IPS-18c (cell line): ENCODE measurements at regions not wholly inside any gene's neighbourhood (a gene's known extent, or its start where the extent isn't known, plus 50 kb on each side); places are given as distances from the start of the nearest gene placed in this dataset.

Experiments
- H3K4me3 ChIP-seq: 2 replicates; pipeline ENCODE4 v1.7.0; 2013; ENCODE audit warnings: low read depth, mild to moderate bottlenecking, low read length, moderate library complexity; ENCODE audit not compliant: insufficient read depth
- H3K9me3 ChIP-seq: one replicate; pipeline ENCODE4 v1.6.1; 2013; ENCODE audit warnings: mild to moderate bottlenecking, low read length, moderate library complexity; ENCODE audit not compliant: control insufficient read depth, insufficient read depth

DNA sequence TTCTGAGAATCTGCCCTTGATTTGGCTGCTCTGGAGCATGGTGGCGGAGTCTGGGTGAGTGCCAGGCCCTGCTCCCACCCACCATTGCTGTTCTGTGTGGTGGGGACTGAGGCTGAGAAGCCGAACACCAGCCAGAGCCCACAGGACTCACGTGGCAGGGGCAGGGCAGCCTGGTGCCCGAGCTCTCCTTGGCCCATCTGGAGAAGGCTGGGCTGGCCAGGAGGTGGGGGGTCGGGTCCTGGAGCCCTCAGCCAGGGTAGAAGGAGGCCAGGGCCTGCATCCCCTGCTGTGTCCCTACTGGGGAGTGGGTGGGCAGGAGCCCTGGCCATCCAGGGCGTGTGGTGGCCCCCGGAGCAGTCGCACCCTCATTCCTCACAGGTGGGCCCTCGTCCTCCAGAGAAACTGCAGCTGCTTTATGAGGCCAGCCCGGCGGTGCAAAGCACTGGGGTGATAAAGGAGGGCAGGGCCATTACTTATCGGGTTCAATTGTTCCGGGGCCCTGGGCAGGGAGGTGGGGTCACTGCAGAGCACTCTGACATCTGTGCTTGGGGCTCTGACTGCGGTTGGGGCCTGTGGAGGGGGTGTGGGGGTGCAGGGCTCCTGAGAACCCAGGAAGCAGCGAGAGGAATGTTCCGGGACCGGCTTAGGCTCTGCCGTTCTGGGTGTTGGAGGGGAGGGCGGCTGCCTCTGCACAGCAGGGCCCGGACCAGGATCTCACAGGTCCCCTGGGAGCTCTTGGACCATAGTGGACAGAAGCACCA lies 217.5 kb upstream of the C14orf180 start:
- no peak overlapping the region for H3K4me3 ChIP-seq
- H3K9me3 ChIP-seq = peaks cover 2% of the 10 kb centered on the region

GRCh38 chr14:104362761-104363605 lies 216.6 kb upstream of the C14orf180 start:
- Histone ChIP-seq H3K4me3 (no peak overlapping the region), H3K9me3 (peaks cover 4% of the 10 kb centered on the region)

- Histone ChIP-seq H3K4me3 (no peak overlapping the region), H3K9me3 (peaks cover 4% of the 10 kb centered on the region)
These were observed 215.4 kb upstream of the C14orf180 start for GRCh38 chr14:104363891-104364760.

DNA sequence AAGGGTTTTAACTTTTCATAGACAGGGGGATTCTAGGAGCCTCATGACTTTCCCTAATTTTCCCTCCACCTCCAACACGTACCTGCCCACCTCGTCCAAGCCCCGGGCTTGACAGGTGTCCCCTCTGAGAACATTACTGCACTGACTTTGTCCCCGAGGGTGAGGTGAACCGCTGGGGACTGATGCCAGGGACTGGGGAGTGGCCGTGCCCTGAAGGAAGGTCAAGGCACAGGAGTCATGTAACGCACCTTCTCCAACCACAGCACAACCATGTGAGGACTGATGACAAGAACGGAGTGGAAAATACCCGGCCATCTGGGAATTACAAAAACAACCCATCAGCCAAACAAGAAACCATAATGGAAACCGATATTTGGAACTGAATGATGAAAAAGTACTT lies 214.7 kb upstream of the C14orf180 start:
- no peak overlapping the region for H3K4me3 ChIP-seq
- peaks cover 4% of the 10 kb centered on the region for H3K9me3 ChIP-seq

GRCh38 chr14:104366931-104367865 lies 212.4 kb upstream of the C14orf180 start:
- H3K9me3 ChIP-seq = peaks cover 4% of the 10 kb centered on the region
- no peak overlapping the region for H3K4me3 ChIP-seq

DNA sequence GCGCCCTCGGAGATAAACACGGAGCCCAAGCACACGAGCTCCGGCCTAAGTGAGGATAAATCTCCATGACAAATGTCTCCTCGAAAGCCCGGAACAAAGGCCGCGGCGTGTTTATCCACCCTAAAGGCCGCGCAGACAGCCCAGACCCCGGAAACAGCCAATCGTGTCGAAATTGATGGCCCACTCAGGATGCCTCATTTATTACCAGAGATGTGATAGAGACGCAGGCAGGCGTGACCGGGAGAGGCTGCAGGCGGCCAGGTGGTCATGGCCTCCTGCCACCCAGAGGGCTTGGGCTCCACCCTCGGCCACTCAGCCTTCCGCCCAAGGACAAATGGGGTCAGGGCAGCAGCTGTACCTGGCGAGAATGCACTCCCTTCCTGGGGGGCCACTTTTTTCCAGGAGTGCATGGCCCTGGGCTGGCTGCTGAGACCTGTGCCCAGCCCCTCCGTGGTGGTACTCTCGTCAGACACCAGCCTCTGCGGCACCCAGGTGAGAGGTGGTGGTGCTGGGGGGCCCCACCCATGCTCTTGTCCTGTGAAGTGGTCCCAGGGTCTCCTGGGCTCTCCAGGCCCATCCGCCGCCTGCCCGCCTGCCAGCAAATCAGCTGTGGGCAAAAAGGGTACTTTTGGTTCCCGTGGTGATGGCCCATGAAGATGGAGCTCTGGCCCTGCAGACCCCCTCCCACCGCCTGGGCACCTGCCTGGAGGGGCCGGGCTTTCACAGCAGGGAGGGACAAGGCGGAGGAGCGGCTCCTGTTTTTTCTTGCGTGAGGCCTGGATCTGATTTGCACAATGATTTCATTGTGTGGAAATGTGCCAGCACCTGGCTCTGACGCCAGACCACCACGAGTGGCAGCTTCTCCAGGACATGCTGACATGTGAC lies 211.5 kb upstream of the C14orf180 start:
- Histone ChIP-seq H3K4me3 (no peak overlapping the region), H3K9me3 (peaks cover 4% of the 10 kb centered on the region)

DNA sequence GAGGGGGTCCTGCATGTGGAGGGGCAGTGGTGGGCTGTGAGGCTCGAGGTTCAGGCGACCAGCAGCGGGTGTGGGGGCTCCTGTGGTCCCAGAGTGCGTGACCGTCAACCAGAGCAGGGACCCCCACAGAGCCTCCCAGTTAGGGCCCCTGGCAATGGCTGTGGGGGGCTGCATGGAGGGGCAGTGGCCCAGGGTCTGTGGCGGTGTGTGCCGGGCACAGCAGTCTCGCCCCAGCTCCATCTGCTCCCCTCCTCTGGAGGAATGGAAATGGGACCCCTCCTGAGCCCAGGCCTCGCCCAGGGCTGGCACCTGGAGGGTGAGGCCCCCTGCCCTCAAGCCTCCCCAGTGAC lies 210.8 kb upstream of the C14orf180 start:
- Histone ChIP-seq H3K4me3 (no peak overlapping the region), H3K9me3 (peaks cover 4% of the 10 kb centered on the region)

DNA sequence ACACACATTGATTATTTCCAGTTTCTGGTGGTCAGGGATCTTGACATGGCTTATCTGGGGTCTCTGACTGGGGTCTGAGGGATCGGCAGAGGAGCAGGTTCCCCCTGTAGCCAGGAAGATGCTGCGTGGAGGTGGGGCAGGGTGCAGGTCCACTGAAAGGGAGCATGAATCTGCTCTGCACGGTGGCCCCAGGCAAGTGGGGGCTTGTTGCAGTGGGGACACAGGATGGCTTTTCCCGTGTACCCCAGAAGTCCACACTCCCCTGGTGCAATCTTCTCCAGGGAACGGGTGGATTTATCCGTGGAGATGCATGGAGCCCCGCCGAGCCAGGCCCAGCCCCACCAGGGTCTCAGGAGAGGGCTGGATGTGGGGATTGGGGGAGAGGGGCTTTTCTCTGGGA lies 210.4 kb upstream of the C14orf180 start:
- peaks cover 4% of the 10 kb centered on the region for H3K9me3 ChIP-seq
- no peak overlapping the region for H3K4me3 ChIP-seq

GRCh38 chr14:104370256-104370870 lies 209.2 kb upstream of the C14orf180 start:
- H3K9me3 ChIP-seq = peaks cover 2% of the 10 kb centered on the region
- no peak overlapping the region for H3K4me3 ChIP-seq

DNA sequence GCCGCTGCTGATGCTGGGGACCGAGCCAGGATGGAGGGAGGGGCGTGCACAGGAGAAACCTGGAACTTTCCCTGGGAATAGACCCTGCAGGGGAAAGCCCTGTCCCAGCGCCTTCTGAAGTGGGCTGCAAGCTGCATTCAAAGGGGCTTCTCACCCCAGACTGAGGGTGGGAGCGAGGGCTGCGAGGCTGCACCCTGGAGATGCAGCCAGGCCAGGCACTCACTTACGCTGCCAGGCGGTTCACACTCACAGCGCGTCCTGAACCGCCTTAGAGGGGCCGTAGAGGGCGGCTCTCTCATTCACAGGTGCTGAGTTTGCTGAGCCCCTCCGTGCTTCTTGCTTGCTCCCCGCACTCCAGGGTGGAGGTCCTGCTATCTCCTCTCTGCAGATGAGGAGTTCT lies 208.5 kb upstream of the C14orf180 start:
- H3K4me3 ChIP-seq = no peak overlapping the region
- peaks cover 2% of the 10 kb centered on the region for H3K9me3 ChIP-seq

GRCh38 chr14:104371917-104372316 lies 207.6 kb upstream of the C14orf180 start:
- no peak overlapping the region for H3K4me3 ChIP-seq
- H3K9me3 ChIP-seq = peaks cover 2% of the 10 kb centered on the region

DNA sequence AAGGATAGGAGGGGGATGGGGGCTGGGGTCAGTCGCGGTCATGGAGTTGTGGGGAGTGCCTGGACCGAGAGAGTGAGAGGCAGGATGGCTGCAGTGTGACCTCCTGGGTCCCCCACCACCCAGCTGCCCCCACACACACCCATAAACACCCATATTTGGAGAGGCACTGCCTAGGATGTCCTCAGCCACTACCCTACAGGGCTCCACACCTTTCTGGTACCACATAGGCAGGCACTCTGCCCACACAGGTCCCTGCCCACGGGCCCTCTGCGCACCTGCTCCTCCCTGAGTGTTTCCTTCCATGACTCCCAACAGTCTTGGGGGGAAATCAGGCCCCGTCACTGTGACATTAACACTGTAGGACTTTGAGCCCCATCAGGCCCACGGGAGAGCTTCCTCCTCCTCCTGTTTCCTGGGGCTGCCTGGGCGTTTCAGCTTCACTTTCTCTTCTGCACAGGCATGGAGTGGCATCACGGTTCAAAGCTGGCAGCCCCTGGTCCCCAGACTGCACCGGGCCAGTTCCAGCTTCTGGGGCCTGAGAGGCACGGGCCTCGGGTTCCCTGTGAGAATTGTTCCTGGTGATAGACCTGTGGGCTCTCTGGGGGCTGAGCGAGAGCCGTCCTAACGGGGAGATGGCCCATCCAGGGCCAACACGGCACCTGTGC lies 207.0 kb upstream of the C14orf180 start:
- H3K9me3 ChIP-seq = peaks cover 2% of the 10 kb centered on the region
- no peak overlapping the region for H3K4me3 ChIP-seq

GRCh38 chr14:104373055-104373854 lies 206.3 kb upstream of the C14orf180 start:
- H3K9me3 ChIP-seq = no peaks in the 10 kb centered on the region
- H3K4me3 ChIP-seq = no peak overlapping the region
